ENCODE measurements at regions not wholly inside any gene's neighbourhood (a gene's known extent, or its start where the extent isn't known, plus 50 kb on each side); places are given as distances from the start of the nearest gene placed in this dataset.
"Not testable (repeated sequence)": the region's sequence is repeated elsewhere in the genome, so short reads cannot be mapped to it uniquely, and the experiment has no call there.

DNA sequence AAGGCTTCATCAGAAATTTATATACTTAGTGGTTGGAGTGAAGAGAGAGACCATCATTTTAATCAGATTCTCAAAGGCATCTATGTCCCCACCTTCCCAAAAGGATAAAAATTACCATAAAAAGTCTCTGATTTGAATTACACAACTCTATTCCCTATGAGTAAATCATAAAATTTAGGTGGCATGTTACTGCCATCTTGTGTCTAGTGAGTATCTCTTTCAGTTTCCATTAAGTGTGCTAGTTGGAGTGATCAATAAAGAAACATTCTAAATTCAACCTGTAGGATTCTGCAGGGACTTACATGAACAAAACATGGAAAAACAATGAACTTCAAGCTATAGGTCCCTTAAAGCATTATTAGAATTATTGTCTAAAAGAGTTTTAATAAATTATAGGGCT, 655.4 kb downstream of the LTN1 start:
- DNase-seq: no peak

DNA sequence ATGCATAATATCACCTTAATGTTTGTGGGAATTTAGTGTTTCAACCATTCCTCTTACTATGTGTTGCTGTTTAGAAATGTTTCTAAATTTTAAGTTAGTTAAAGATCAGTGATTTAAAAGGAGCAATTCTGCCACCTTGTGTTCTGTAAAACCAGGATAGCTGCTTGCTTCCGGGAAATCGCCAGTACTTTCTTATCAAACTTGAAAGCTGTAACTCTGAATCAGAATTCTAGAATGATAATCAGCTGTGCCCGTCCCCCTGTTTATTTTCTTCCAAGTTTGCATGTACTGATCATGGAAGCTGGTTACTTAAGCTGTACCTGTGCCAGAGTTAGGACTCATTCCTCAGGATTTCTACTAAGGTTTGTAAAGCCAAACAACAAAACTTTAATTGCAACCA, 656.4 kb downstream of the LTN1 start:
- no peak for DNase-seq

- DNase-seq: no peak
These were observed 658.3 kb downstream of the LTN1 start for GRCh38 chr21:28334407-28334806.

DNA sequence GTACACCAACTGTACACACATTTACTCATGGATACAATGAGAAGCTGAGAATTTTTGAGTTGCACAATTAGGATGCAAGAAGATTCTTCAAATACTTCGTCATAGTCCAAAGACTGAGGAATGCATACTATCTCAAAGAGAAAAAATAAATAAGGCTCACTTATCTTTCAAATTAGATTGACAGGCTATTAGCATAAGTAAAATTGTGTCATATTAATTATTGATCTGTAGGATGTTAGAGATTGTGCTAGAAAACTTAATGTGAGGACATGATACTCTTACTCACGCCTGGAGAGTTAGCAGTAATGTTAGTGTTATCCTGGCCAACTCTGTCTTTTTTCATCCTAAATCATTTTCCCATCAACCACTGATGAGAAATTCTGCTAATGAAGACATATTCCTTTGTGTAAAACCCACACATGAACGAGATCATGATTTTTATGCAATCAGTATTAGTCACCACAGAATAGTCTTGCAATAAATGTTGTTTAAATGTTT, 659.0 kb downstream of the LTN1 start:
- no peak for DNase-seq

- DNase-seq: no peak
These were observed 659.9 kb downstream of the LTN1 start for GRCh38 chr21:28332796-28333195.

GRCh38 chr21:28325618-28326017, 667.1 kb downstream of the LTN1 start:
- no peak for DNase-seq

DNA sequence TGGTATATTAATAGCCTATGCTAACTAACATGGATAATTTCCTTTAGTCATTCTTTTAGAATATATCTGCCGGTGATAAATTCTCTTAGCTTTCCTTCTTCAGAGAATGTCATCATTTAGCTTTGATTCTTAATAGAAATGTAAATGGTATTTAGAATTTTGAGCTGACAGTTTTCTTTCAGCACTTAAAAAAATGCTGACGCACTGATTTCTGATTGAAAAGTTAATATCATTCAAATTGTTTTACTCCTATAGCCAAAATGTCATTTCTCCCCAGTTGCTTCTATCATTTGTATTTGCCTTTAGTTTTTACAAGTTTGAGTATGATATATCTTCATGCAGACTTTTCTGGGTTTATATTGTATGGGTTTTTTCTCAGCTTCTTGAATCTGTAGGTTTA, 668.0 kb downstream of the LTN1 start:
- no peak for DNase-seq

DNA sequence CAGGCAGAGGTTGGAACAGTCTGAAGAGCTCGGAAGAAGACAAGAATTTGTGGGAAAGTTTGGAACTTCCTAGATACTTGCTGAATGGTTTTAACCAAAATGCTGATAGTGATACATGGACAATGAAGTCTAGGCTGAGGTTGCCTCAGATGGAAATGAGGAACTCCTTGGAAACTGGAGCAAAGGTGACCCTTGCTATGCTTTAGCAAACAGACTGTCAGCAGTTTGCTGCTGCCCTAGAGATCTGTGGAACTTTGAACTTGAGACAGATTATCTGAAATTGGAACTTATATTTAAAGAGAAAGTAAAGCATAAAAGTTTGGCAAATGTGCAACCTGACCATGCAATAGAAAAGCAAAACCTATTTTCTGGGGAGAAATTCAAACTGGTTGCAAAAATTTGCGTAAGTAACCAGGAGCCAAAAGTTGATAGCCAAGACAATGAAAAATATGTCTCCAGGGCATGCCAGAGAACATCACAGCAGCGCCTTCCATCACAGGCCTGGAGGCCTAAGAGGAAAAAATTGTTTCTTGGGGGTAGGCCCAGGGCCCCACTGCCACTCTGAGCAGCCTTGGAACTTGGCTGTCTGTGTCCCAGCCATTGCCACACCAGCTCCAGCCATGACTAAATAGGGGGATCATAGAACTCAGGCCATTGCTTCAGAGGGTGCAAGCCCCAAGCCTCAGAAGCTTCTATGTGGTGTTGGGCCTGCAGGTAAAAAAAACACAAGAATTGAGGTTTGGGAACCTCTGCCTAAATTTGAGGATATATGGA, 675.3 kb downstream of the LTN1 start:
- DNase-seq: no peak

DNA sequence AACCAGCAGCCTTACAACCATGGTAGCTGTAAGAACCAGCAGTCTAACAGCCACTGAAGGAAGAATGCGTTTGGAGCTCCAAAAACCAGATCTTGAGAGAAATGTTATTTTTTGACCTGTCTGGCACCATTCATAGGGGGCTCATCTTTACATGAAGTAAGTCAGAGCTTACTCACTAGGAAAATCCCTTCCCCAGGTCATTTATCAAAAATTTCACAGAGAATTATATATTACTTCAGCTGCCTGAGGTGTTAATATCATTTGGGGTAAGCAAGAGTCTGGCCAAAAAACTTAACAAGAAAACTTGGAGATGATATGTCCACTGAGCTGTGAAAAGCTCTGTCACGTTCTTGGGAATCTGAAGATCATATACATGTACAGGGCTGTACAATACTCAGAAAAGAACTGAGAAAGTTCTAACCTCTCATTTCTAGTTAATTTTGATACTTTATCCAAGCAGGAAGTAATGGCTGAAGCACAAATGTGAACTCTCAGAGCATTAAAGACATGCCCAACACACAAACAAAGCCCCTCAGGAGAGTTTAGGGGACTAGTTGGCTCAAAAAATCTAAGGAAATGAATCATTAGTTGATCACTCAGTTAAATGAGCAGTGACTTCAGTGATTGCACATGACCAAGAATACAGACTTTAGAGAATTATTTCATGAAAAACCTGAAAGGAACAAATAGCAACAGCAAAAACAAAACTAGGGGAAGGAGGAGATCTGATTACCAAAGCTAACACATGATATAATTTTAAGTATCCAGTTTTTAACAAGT, 681.1 kb downstream of the LTN1 start:
- no peak for DNase-seq

- no peak for DNase-seq
These were observed 682.0 kb downstream of the LTN1 start for GRCh38 chr21:28310711-28311110.

GRCh38 chr21:28310171-28310685, 682.4 kb downstream of the LTN1 start:
- no peak for DNase-seq

DNA sequence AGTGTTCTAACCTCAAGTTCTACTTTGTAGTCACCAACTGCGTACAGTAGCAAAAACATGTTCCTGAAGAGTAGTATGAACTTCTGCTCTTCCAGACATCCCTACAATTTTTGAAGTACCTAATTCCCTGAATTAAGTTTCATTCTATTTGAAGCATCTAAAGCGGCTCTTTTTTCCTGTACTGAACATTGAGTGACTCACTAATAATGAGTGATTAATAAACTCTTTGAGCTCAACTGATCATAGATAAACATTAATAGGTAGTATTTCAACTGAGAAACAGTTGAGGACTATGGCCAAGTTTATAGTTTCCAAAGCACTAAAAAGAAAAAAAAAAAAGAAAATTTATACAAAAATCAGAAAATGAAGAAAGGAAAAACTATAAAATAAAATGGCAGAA, 683.1 kb downstream of the LTN1 start:
- no peak for DNase-seq

GRCh38 chr21:28308516-28308915, 684.2 kb downstream of the LTN1 start:
- DNase-seq: no peak

DNA sequence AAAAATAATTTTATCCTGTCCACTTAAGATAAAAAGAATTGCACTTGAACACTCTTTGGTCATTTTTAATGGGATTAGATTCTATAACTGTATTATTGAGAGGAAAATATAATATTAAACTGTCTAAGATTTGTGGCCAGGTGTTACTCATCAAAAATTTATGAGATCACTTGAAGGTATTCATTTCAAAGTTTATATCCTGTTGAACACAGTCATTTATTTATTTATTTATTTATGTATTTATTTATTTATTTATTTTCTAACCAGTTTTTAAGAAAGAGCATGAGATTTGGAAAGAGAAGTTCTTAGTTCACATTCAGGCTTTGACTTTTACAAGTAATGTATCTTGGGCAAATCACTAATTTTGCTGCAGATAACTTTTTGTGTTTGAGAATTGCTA, 692.7 kb downstream of the LTN1 start:
- no peak for DNase-seq

DNA sequence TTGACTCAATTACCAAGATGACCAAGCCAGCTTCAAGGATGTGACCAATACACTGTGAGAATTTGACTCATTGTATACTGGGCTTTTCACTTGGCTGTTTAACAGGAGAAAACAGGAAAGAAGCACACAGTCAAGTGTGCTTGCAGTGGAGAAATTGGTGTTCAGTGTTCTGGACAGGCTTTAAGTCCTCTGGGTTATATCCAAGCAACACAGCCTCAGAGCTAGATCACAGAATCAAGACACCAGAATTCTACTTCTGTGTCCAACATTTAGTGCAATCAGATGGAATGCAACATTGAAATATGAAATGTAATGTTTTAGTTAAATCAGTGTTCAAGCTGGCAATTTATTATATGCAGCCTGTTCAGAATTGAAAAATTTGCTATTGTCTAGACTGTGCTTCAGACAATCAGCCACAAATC, 694.4 kb downstream of the LTN1 start:
- no peak for DNase-seq

- DNase-seq: no peak
These were observed 698.6 kb downstream of the LTN1 start for GRCh38 chr21:28294051-28294450.

DNA sequence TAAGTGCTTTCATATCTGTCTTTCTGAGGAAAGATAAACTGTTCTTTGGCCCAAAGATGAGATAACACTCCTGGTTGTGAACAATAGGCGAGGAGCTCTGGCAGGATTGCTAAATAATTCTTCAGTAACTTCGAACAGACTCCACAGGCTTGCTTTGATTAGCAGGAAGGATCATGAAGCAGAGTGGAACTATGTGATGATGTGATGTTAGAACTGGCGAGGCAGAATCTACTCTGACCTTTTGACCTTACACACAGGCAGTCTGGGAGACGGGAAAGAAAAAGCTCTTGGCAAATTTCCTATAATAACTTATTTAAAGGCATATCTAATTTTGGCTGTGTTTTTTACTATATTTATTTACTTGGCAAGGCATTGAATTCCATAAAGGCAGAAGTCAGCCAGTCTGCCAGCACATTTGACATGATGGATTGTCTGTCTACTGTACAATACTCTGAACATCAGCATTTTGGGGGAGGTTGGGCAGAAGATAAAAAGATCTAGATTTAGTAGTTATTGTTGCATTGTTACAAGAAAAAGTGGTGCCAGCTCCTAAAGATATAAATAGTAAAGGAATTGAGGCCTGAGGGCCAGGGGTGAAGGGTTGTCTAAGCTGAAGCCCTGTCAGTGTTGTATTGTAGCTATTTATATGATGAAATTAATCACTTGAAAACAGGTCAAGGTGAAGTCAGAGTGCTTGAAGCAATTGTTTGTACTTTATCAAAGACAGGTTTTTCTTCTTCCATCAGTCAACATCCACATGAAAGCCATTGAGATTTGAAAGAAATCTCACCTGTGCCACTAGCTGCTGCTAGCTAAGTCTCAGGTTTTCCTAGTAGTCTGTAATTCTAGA, 708.8 kb downstream of the LTN1 start:
- DNase-seq: no peak

DNA sequence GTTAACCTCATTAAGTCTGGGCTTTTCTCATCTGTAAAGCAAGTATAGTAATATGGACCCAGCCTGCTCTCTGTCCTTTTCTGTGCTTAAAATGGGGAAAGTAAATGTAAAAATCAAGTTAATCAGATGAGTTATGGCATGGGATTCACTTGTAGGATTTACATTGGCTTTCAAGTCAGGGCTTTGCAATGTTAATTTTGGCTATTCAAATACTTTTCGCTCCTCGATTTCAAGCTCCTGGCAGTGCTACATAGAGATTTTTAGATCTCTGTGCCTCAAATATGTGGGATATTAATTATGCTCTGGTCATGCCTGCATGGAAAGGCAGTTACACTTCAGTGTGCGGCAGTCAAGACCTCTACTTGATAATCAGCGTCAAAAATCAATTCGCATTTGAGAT, 709.8 kb downstream of the LTN1 start:
- no peak for DNase-seq

- not testable (repeated sequence) for DNase-seq
These were observed 711.3 kb downstream of the LTN1 start for GRCh38 chr21:28281357-28281756.

DNA sequence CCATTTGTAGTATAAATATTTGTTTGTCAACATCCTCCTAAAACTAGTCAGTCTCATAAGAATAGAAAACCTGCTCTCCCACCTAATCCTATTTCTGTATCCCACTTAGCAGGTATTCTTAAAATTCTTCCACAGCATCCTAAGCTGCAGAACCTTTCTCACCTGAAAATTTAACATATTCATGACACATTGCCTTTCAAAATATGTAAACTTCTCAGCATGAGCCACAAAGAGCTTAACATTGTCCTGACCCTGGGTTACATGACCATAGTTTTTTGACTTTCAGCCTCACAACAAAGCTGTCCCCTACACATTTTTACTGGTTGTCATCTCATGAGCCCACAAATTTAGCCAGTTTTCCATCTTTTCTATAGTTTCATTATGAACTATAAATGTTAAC, 712.1 kb downstream of the LTN1 start:
- DNase-seq: no peak

DNA sequence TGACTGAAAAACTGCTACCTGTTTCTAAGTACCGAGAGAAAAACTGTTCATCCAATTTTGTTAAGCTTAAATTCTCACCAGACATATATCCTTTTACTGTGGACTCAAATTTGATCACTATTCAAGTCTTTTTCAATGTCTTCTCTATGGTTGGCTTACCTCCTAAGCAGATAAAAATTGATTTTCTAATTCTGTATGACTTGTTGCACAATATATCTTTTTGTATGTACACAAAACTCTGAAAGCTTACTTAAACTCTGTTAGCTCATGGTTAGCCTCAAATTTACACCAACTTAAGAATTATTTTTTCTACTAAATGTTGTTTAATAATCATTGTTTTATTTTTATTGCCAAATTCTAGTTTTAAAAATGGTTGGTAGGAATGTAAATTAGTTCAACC, 715.4 kb downstream of the LTN1 start:
- no peak for DNase-seq

- DNase-seq: no peak
These were observed 720.2 kb downstream of the LTN1 start for GRCh38 chr21:28272272-28272992.

All from T-helper 1 cell (primary cell).